ENCODE measurements at regions not wholly inside any gene's neighbourhood (a gene's known extent, or its start where the extent isn't known, plus 50 kb on each side); places are given as distances from the start of the nearest gene placed in this dataset.

DNA sequence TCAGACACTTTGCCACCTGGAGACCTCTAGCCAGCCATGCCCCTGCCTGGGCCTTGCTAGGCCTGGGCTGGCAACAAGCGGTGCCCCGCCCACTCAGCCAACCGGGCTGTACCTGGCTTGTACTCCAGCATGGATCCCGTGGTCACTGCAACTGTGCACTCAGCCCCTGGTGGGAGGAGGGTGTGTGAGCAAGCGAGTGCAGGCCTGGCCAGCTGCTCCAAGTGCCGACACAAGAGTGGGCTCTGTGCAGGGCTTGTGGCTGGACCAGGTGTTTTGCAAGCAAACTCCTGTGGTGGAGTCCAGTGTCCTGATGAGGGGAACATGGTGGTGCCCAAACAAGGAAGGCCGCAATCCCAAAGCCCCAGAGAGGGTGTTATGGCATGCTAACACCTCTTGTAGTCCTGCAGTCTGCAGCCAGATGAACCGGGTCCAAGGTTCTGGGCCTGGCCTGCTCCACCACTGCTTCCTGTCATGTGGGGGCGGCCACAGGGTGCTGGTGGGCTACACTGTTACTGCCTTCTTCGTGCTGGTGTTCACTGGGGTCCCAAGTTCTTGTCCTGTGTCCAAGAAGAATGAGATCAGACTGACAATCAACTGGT is 60.1 kb upstream of the CD28 start:
- TF ChIP-seq, protein P1, sequence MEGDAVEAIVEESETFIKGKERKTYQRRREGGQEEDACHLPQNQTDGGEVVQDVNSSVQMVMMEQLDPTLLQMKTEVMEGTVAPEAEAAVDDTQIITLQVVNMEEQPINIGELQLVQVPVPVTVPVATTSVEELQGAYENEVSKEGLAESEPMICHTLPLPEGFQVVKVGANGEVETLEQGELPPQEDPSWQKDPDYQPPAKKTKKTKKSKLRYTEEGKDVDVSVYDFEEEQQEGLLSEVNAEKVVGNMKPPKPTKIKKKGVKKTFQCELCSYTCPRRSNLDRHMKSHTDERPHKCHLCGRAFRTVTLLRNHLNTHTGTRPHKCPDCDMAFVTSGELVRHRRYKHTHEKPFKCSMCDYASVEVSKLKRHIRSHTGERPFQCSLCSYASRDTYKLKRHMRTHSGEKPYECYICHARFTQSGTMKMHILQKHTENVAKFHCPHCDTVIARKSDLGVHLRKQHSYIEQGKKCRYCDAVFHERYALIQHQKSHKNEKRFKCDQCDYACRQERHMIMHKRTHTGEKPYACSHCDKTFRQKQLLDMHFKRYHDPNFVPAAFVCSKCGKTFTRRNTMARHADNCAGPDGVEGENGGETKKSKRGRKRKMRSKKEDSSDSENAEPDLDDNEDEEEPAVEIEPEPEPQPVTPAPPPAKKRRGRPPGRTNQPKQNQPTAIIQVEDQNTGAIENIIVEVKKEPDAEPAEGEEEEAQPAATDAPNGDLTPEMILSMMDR (conservative IDR thresholded peaks at IDR 0.05; ENCODE audit: low read depth, low read length) = no peak
- TF ChIP-seq EZH2 (IDR thresholded peaks at IDR 0.05; ENCODE audit: borderline replicate concordance, low read depth, low read length, poor library complexity, severe bottlenecking) = no peak
- no peaks in the 10 kb centered on the region for H3K36me3 ChIP-seq (ENCODE audit: insufficient read depth, low read length, poor library complexity, severe bottlenecking)
- no peaks in the 10 kb centered on the region for H3K27me3 ChIP-seq (replicated peaks; ENCODE audit: insufficient read depth, low read depth, low read length, poor library complexity)
- ChIA-PET CTCF (no interaction called here), POLR2A (ENCODE audit: low non-redundant PET) (no interaction called here)
- intact Hi-C loops (cut with micrococcal nuclease; ENCODE audit: unreplicated experiment) = no loop called here
- BruUV-seq (replicated peaks) = no TSS peak
- no peaks in the 10 kb centered on the region for H3K9me3 ChIP-seq (ENCODE audit: low read depth, low read length, poor library complexity, severe bottlenecking)
- no peak overlapping the region for H3K4me3 ChIP-seq (ENCODE audit: low read depth, low read length, poor library complexity, severe bottlenecking)
- peaks cover 20% of the 10 kb centered on the region for H3K4me1 ChIP-seq (ENCODE audit: insufficient read depth, low read length, poor library complexity, severe bottlenecking)
- DNase-seq (ENCODE audit: low spot score) = no peak
- H3K27ac ChIP-seq (ENCODE audit: low read depth, low read length, poor library complexity, severe bottlenecking) = no peak overlapping the region

DNA sequence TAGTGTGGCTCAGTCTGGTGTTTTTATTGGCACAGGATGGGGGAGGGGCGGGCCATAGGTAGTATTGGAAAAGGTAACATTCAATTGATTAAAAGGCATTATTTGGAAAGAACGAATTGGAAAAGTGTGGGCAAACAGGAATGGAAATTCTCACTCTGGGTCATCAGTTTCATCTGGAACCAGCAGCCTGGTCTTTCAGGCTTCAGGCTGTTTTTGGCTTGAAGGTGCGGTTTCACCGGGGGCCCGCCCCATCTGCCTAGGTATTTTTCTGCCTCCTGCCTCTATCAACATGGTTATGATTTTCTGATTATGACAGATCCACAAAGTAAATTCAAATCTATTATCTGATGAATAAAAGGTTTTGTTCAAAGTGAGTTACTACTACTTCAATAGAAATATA is 59.5 kb upstream of the CD28 start:
- Histone ChIP-seq H3K27me3 (replicated peaks; ENCODE audit: insufficient read depth, low read depth, low read length, poor library complexity) (no peaks in the 10 kb centered on the region), H3K36me3 (ENCODE audit: insufficient read depth, low read length, poor library complexity, severe bottlenecking) (no peaks in the 10 kb centered on the region), H3K4me3 (ENCODE audit: low read depth, low read length, poor library complexity, severe bottlenecking) (no peak overlapping the region), H3K9me3 (ENCODE audit: low read depth, low read length, poor library complexity, severe bottlenecking) (no peaks in the 10 kb centered on the region), H3K4me1 (ENCODE audit: insufficient read depth, low read length, poor library complexity, severe bottlenecking) (peaks cover 20% of the 10 kb centered on the region), H3K27ac (ENCODE audit: low read depth, low read length, poor library complexity, severe bottlenecking) (no peak overlapping the region)
- POLR2A ChIA-PET (ENCODE audit: low non-redundant PET) = no interaction called here
- TF ChIP-seq, protein P1 (conservative IDR thresholded peaks at IDR 0.05; ENCODE audit: low read depth, low read length) = no peak
- TF ChIP-seq EZH2 (IDR thresholded peaks at IDR 0.05; ENCODE audit: borderline replicate concordance, low read depth, low read length, poor library complexity, severe bottlenecking) = no peak
- BruUV-seq (replicated peaks) = no TSS peak
- intact Hi-C loops (cut with micrococcal nuclease; ENCODE audit: unreplicated experiment) = no loop called here
- no peak for DNase-seq (ENCODE audit: low spot score)
- CTCF ChIA-PET = no interaction called here

- Histone ChIP-seq H3K4me1 (ENCODE audit: insufficient read depth, low read length, poor library complexity, severe bottlenecking) (peaks cover 20% of the 10 kb centered on the region), H3K27me3 (replicated peaks; ENCODE audit: insufficient read depth, low read depth, low read length, poor library complexity) (no peaks in the 10 kb centered on the region), H3K27ac (ENCODE audit: low read depth, low read length, poor library complexity, severe bottlenecking) (no peak overlapping the region), H3K36me3 (ENCODE audit: insufficient read depth, low read length, poor library complexity, severe bottlenecking) (no peaks in the 10 kb centered on the region), H3K4me3 (ENCODE audit: low read depth, low read length, poor library complexity, severe bottlenecking) (no peak overlapping the region), H3K9me3 (ENCODE audit: low read depth, low read length, poor library complexity, severe bottlenecking) (no peaks in the 10 kb centered on the region)
- TF ChIP-seq, protein P1 (conservative IDR thresholded peaks at IDR 0.05; ENCODE audit: low read depth, low read length) = no peak
- TF ChIP-seq EZH2 (IDR thresholded peaks at IDR 0.05; ENCODE audit: borderline replicate concordance, low read depth, low read length, poor library complexity, severe bottlenecking) = no peak
- DNase-seq (ENCODE audit: low spot score) = no peak
- ChIA-PET POLR2A (ENCODE audit: low non-redundant PET) (no interaction called here), CTCF (no interaction called here)
- BruUV-seq (replicated peaks) = no TSS peak
- intact Hi-C loops (cut with micrococcal nuclease; ENCODE audit: unreplicated experiment) = no loop called here
These were observed 58.9 kb upstream of the CD28 start for GRCh38 chr2:203647579-203647978.
